ENCODE measurements at regions not wholly inside any gene's neighbourhood (a gene's known extent, or its start where the extent isn't known, plus 50 kb on each side); places are given as distances from the start of the nearest gene placed in this dataset.
"Not testable (repeated sequence)": the region's sequence is repeated elsewhere in the genome, so short reads cannot be mapped to it uniquely, and the experiment has no call there.

DNA sequence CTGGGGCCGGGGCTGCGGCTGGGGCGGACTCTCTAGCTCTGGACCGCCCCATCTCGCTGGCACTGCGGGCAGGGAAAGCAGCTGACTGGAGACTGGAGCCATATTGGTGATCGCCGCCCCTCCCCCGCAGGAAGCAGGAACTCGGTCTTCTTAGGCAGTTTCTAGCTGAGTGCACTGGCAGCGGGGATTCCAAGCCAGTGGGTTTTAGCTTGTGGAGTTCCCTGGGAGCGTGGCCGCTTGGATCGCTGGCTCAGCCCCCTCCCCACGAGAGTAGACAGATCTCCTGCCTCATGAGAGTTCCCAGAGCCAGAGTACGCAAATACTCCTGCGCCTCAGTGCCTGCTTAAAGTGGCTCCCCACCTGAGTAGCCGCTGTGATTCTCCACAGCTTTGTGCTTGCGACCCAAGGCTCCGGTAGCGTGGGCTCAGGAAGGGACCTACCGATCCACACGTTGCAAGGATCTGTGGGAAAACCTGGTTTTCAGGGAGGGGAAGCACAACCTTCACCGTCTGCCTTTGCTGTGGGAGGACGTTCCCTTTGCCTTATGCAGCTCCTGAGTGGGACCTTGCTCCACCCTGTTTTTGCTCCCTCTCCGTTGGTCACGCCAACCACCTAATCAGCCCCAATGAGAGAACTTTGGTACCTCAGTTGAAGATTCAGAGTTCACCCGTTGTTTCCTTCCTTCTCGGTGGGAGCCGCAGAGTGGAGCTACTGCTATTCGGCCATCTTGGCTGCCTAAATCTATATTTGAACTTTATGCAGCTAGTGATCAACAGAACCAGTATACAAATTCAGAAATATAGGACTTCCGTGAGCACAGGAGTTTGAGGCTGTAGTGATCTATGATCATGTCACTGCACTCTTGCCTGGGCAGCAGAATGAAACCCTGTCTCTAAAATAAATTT is 803.9 kb upstream of the PCDH10 start:
- Histone ChIP-seq H3K9me2 (replicated peaks; ENCODE audit: insufficient read depth, low read length) (no peaks in the 10 kb centered on the region), H3K9ac (ENCODE audit: low read length) (no peak overlapping the region), H4K20me1 (ENCODE audit: low read depth, low read length) (no peaks in the 10 kb centered on the region), H3K27me3 (ENCODE audit: low read length) (no peaks in the 10 kb centered on the region), H3K79me2 (ENCODE audit: insufficient read depth, low read length) (no peaks in the 10 kb centered on the region), H3K36me3 (ENCODE audit: low read length) (no peaks in the 10 kb centered on the region), H2AFZ (ENCODE audit: low read depth, low read length, severe bottlenecking) (no peak overlapping the region), H3K4me2 (ENCODE audit: low read depth, low read length, poor library complexity, severe bottlenecking) (no peak overlapping the region), H3K9me3 (ENCODE audit: insufficient read depth, low read length) (no peaks in the 10 kb centered on the region), H3F3A (ENCODE audit: insufficient read depth) (no peaks in the 10 kb centered on the region), H3K4me3 (ENCODE audit: insufficient read depth, low read length, poor library complexity, severe bottlenecking) (no peak overlapping the region), H3K27ac (ENCODE audit: low read depth, low read length) (no peak overlapping the region)
- TF ChIP-seq, protein P1, sequence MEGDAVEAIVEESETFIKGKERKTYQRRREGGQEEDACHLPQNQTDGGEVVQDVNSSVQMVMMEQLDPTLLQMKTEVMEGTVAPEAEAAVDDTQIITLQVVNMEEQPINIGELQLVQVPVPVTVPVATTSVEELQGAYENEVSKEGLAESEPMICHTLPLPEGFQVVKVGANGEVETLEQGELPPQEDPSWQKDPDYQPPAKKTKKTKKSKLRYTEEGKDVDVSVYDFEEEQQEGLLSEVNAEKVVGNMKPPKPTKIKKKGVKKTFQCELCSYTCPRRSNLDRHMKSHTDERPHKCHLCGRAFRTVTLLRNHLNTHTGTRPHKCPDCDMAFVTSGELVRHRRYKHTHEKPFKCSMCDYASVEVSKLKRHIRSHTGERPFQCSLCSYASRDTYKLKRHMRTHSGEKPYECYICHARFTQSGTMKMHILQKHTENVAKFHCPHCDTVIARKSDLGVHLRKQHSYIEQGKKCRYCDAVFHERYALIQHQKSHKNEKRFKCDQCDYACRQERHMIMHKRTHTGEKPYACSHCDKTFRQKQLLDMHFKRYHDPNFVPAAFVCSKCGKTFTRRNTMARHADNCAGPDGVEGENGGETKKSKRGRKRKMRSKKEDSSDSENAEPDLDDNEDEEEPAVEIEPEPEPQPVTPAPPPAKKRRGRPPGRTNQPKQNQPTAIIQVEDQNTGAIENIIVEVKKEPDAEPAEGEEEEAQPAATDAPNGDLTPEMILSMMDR (IDR thresholded peaks at IDR 0.05; ENCODE audit: insufficient read depth, low read length, poor library complexity, severe bottlenecking) = no peak
- no peak for TF ChIP-seq EZH2phosphoT487 (conservative IDR thresholded peaks at IDR 0.05; ENCODE audit: low read length)

DNA sequence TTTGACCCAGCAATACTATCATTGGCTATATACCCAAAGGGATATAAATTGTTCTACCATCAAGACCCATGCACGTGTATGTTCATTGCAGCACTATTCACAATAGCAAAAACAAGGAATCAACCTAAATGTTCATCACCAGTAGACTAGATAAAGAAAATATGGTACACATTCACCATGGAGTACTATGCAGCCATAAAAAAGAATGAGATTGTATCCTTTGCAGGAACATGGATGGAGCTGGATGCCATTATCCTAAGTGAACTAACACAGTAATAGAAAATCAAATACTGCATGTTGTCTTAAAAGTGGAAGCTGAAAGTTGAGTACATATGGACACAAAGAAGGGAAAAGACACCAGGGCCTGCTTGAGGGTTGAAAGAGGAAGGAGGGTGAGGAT is 803.1 kb upstream of the PCDH10 start:
- Histone ChIP-seq H2AFZ (ENCODE audit: low read depth, low read length, severe bottlenecking) (no peak overlapping the region), H4K20me1 (ENCODE audit: low read depth, low read length) (no peaks in the 10 kb centered on the region), H3K4me3 (ENCODE audit: insufficient read depth, low read length, poor library complexity, severe bottlenecking) (no peak overlapping the region), H3K9ac (ENCODE audit: low read length) (no peak overlapping the region), H3K36me3 (ENCODE audit: low read length) (no peaks in the 10 kb centered on the region), H3K4me2 (ENCODE audit: low read depth, low read length, poor library complexity, severe bottlenecking) (no peak overlapping the region), H3K9me2 (replicated peaks; ENCODE audit: insufficient read depth, low read length) (no peaks in the 10 kb centered on the region), H3K27me3 (ENCODE audit: low read length) (no peaks in the 10 kb centered on the region), H3F3A (ENCODE audit: insufficient read depth) (no peaks in the 10 kb centered on the region), H3K27ac (ENCODE audit: low read depth, low read length) (no peak overlapping the region), H3K79me2 (ENCODE audit: insufficient read depth, low read length) (no peaks in the 10 kb centered on the region), H3K9me3 (ENCODE audit: insufficient read depth, low read length) (no peaks in the 10 kb centered on the region)
- TF ChIP-seq, protein P1 (IDR thresholded peaks at IDR 0.05; ENCODE audit: insufficient read depth, low read length, poor library complexity, severe bottlenecking) = no peak
- TF ChIP-seq EZH2phosphoT487 (conservative IDR thresholded peaks at IDR 0.05; ENCODE audit: low read length) = no peak

DNA sequence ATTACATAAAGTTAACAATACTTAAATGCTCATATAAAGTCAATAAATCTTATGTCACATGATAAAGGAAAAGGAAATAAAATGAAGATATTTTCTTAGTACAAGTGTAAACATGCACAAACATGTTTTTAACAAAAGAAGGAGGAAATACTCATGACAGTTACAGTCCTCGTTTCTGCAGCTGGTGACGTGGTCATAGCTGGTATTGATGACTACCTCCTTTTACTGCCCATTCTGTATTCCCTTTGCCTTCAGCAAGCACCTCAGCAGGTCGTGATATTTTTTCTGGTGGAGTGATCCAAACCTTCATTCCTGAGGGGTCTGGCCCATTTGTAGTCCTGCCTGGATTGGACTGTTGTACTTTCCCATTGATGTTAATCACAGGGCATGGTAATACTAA is 797.5 kb upstream of the PCDH10 start:
- not testable (repeated sequence) for H3K4me3 ChIP-seq (ENCODE audit: insufficient read depth, low read length, poor library complexity, severe bottlenecking); H2AFZ ChIP-seq (ENCODE audit: low read depth, low read length, severe bottlenecking); H3K9me2 ChIP-seq (replicated peaks; ENCODE audit: insufficient read depth, low read length); H3F3A ChIP-seq (ENCODE audit: insufficient read depth); H3K79me2 ChIP-seq (ENCODE audit: insufficient read depth, low read length); H3K27ac ChIP-seq (ENCODE audit: low read depth, low read length); H3K9me3 ChIP-seq (ENCODE audit: insufficient read depth, low read length); H3K36me3 ChIP-seq (ENCODE audit: low read length); H3K27me3 ChIP-seq (ENCODE audit: low read length); H4K20me1 ChIP-seq (ENCODE audit: low read depth, low read length); H3K4me2 ChIP-seq (ENCODE audit: low read depth, low read length, poor library complexity, severe bottlenecking); H3K9ac ChIP-seq (ENCODE audit: low read length)

DNA sequence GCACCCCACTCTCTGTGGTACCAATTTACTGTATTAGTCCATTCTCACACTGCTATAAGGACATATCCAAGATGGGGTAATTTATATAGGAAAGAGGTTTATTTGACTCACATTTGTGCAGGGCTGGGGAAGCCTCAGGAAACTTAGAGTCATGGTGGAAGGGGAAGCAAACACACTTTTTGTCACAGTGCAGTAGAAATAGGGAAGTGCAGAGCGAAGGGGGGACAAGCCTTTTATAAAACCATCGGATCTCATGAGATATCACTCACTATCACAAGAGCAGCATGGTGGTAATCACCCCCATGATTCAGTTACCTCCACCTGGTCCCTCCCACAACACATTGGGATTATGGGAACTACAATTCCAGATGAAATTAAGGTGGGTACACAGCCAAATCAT is 766.9 kb upstream of the PCDH10 start:
- Histone ChIP-seq H4K20me1 (ENCODE audit: low read depth, low read length) (no peaks in the 10 kb centered on the region), H2AFZ (ENCODE audit: low read depth, low read length, severe bottlenecking) (no peak overlapping the region), H3K9me3 (ENCODE audit: insufficient read depth, low read length) (no peaks in the 10 kb centered on the region), H3K9ac (ENCODE audit: low read length) (no peak overlapping the region), H3K27me3 (ENCODE audit: low read length) (no peaks in the 10 kb centered on the region), H3F3A (ENCODE audit: insufficient read depth) (no peaks in the 10 kb centered on the region), H3K4me3 (ENCODE audit: insufficient read depth, low read length, poor library complexity, severe bottlenecking) (no peak overlapping the region), H3K27ac (ENCODE audit: low read depth, low read length) (no peak overlapping the region), H3K4me2 (ENCODE audit: low read depth, low read length, poor library complexity, severe bottlenecking) (no peak overlapping the region), H3K79me2 (ENCODE audit: insufficient read depth, low read length) (no peaks in the 10 kb centered on the region), H3K36me3 (ENCODE audit: low read length) (no peaks in the 10 kb centered on the region), H3K9me2 (replicated peaks; ENCODE audit: insufficient read depth, low read length) (no peaks in the 10 kb centered on the region)
- TF ChIP-seq, protein P1 (IDR thresholded peaks at IDR 0.05; ENCODE audit: insufficient read depth, low read length, poor library complexity, severe bottlenecking) = no peak
- no peak for TF ChIP-seq EZH2phosphoT487 (conservative IDR thresholded peaks at IDR 0.05; ENCODE audit: low read length)

Measured in SU-DHL-6 (cell line).